ENCODE measurements at regions not wholly inside any gene's neighbourhood (a gene's known extent, or its start where the extent isn't known, plus 50 kb on each side); places are given as distances from the start of the nearest gene placed in this dataset.

DNA sequence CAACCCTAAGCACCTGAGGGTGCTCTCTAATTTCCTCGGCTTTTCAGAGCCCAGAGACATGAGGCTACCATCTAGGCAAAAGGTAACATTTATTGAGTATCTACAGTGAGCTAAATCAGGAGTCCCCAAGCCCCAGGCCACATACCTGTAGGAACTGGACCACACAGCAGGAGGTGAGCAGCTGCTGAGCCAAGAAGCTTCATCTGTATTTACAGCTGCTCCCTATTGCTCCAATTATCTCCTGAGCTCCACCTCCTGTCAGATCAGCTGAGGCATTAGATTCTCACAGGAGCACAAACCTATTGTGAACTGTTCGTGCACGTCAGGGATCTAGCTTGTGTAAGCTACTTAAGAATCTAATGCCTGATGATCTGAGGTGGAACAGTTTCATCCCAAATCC is 70.2 kb downstream of the RND3 start:
- peaks cover 6% of the 10 kb centered on the region for H3K9me3 Mint-ChIP-seq
- no peaks in the 10 kb centered on the region for H3K4me1 Mint-ChIP-seq
- H3K27me3 Mint-ChIP-seq = no peaks in the 10 kb centered on the region
- no peak overlapping the region for H3K4me3 Mint-ChIP-seq
- no peaks in the 10 kb centered on the region for H3K36me3 Mint-ChIP-seq
- no peak overlapping the region for H3K27ac Mint-ChIP-seq

GRCh38 chr2:150415022-150415421 is 72.4 kb downstream of the RND3 start:
- H3K27me3 Mint-ChIP-seq = no peaks in the 10 kb centered on the region
- H3K4me3 Mint-ChIP-seq = no peak overlapping the region
- H3K36me3 Mint-ChIP-seq = no peaks in the 10 kb centered on the region
- H3K4me1 Mint-ChIP-seq = no peaks in the 10 kb centered on the region
- H3K27ac Mint-ChIP-seq = no peak overlapping the region
- peaks cover 6% of the 10 kb centered on the region for H3K9me3 Mint-ChIP-seq

DNA sequence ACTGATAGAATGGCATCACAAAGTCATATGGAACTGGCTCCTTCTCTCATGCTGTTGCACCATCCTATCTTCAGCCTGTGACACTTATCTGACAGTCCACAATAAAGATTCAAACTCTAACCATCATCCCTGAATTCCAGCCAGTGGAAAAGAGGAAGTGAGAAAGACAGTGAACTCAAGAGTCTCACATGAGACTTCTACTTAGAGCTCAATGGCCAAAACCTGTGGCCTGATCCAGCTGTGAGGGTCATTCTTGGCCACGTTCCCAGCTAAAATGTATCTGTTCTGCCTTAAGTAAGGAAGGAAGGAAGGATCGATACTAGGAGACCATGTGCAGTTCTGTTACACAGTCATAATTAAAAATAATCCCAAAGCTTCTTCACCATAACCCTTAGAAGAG is 73.6 kb downstream of the RND3 start:
- Mint-ChIP-seq H3K9me3 (peaks cover 6% of the 10 kb centered on the region), H3K36me3 (no peaks in the 10 kb centered on the region), H3K27me3 (no peaks in the 10 kb centered on the region), H3K27ac (no peak overlapping the region), H3K4me3 (no peak overlapping the region), H3K4me1 (no peaks in the 10 kb centered on the region)

- Mint-ChIP-seq H3K9me3 (peaks cover 5% of the 10 kb centered on the region), H3K4me1 (no peaks in the 10 kb centered on the region), H3K4me3 (no peak overlapping the region), H3K36me3 (no peaks in the 10 kb centered on the region), H3K27ac (no peak overlapping the region), H3K27me3 (no peaks in the 10 kb centered on the region)
These were observed 74.1 kb downstream of the RND3 start for GRCh38 chr2:150413366-150413765.

DNA sequence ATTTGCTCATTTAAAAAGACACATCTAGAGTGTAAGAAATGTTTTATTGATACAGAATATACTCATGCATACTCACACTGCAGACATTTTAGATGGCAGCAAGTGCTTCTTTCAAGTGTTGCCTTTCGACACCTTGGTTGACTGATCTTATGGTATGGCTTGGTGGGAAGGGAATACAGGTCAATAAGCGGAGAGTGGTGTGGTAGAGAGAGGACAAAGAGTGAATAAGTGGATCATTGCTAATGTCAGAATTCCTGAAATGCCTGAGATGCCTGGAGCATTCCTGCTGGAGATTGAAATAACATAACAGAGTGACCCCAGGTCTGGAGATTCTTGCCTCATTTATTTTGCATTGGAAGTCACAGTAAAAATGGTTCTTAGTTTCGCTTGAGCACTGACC is 76.7 kb downstream of the RND3 start:
- H3K27me3 Mint-ChIP-seq = no peaks in the 10 kb centered on the region
- no peak overlapping the region for H3K4me3 Mint-ChIP-seq
- no peaks in the 10 kb centered on the region for H3K36me3 Mint-ChIP-seq
- no peak overlapping the region for H3K27ac Mint-ChIP-seq
- H3K4me1 Mint-ChIP-seq = no peaks in the 10 kb centered on the region
- no peaks in the 10 kb centered on the region for H3K9me3 Mint-ChIP-seq

DNA sequence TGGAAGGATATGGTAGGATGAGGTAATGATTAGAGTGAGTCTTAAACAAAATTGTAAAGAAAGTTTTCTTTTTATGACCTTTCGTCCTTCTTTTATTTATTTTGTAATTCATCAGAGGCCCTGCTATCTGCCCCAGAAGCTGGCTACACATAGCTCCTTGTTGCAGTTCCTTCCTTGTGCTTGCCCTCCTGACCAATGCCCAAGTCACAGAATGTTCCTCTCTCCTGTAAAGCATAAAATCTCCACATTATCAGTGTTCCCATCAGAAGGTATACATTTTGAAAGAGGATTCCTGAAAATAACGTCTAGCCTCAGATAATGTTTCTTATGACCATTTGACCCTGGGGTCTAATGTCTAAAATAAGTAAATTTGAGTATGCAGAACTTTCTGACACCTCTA is 78.3 kb downstream of the RND3 start:
- Mint-ChIP-seq H3K36me3 (no peaks in the 10 kb centered on the region), H3K4me1 (no peaks in the 10 kb centered on the region), H3K9me3 (no peaks in the 10 kb centered on the region), H3K4me3 (no peak overlapping the region), H3K27me3 (no peaks in the 10 kb centered on the region), H3K27ac (no peak overlapping the region)

DNA sequence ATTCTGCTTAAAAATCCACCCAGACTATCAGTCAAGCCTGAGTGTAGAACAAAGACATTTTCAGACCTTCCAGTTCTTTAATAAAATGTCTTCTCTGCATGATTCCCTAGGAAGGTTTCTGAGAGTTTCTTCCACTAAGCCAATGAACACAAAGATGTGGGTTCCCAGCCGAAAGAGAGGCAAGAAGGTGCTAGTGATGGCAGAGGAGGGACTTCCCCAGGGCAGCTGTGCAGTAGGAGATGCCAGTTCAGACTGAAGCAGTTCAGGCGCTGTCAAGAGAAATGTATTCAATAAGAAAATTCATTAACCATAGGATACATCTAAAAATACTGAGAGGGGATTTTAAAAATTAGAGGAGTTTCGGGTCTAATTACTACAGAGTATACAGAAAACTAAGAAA is 83.3 kb downstream of the RND3 start:
- Mint-ChIP-seq H3K36me3 (no peaks in the 10 kb centered on the region), H3K27me3 (no peaks in the 10 kb centered on the region), H3K4me3 (no peak overlapping the region), H3K4me1 (no peaks in the 10 kb centered on the region), H3K9me3 (no peaks in the 10 kb centered on the region), H3K27ac (no peak overlapping the region)

GRCh38 chr2:150403457-150403856 is 84.0 kb downstream of the RND3 start:
- Mint-ChIP-seq H3K4me3 (no peak overlapping the region), H3K9me3 (no peaks in the 10 kb centered on the region), H3K27me3 (no peaks in the 10 kb centered on the region), H3K4me1 (no peaks in the 10 kb centered on the region), H3K27ac (no peak overlapping the region), H3K36me3 (no peaks in the 10 kb centered on the region)

DNA sequence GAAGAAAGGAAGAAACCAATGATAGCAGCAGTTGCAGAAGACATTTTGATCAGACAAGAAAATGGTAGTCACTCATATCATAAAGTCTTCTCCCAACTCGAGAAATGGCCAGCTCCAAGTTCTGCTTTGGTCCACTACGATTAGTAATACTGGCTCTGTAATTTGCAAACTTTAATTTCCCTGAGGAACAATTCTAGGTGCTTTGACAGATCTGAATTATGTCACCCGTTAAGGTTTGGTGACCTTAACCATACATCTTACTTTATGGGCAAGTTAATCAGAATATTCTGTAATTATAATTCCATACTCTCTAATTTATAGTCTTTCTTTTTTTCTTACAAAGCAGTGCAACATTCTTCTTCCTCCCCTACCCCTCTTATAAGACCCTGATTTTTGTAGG is 84.5 kb downstream of the RND3 start:
- no peak overlapping the region for H3K4me3 Mint-ChIP-seq
- H3K4me1 Mint-ChIP-seq = no peaks in the 10 kb centered on the region

DNA sequence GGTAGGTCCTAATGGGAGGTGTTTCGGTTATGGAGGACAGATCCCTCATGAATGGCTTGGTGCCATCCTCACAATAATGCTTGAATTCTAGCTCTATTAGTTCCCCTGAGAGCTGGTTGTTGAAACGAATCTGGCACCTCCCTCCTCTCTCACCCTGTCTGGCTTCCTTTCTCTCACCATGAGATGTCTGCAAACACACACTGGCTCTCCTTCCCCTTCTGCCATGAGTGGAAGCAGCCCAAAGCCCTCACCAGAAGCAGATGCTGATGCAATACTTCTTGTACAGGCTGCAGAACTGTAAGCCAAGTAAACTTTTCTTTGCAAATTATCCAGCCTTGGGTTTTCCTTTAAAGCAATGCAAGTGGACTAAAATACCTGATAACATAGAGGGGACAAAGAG is 86.6 kb downstream of the RND3 start:
- H3K27ac Mint-ChIP-seq = no peak overlapping the region
- no peaks in the 10 kb centered on the region for H3K9me3 Mint-ChIP-seq
- no peak overlapping the region for H3K4me3 Mint-ChIP-seq
- no peaks in the 10 kb centered on the region for H3K27me3 Mint-ChIP-seq
- no peaks in the 10 kb centered on the region for H3K4me1 Mint-ChIP-seq
- H3K36me3 Mint-ChIP-seq = no peaks in the 10 kb centered on the region

More for the DNA sequence above, 84.5 kb downstream of the RND3 start:
- no peaks in the 10 kb centered on the region for H3K36me3 Mint-ChIP-seq
- no peaks in the 10 kb centered on the region for H3K27me3 Mint-ChIP-seq
- no peak overlapping the region for H3K27ac Mint-ChIP-seq
- no peaks in the 10 kb centered on the region for H3K9me3 Mint-ChIP-seq

DNA sequence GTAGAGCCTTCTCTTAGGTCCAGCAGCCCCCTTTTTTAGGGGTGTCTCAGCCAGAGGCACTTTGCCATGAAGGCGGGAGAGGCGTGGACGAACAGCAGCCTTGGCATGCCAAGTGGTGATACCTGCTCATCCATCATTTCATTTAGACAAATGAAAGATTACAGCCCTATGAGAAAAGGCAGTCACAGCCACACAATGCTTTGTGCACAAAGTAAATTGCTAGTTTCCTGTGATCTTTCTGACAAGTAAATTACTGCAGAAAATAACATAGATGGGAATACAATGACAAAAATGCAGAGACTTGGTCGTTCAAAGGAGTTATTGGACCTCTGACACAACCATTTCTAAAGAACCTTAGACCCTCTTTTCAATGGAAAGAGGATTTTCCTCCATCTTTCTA is 94.9 kb downstream of the RND3 start:
- Mint-ChIP-seq H3K36me3 (no peaks in the 10 kb centered on the region), H3K4me3 (no peak overlapping the region), H3K4me1 (no peaks in the 10 kb centered on the region), H3K9me3 (peaks cover 6% of the 10 kb centered on the region), H3K27ac (no peak overlapping the region), H3K27me3 (no peaks in the 10 kb centered on the region)

- Mint-ChIP-seq H3K4me3 (no peak overlapping the region), H3K4me1 (no peaks in the 10 kb centered on the region), H3K27me3 (no peaks in the 10 kb centered on the region), H3K27ac (peak overlapping the region; percentile 41), H3K9me3 (peaks cover 6% of the 10 kb centered on the region), H3K36me3 (no peaks in the 10 kb centered on the region)
These were observed 95.7 kb downstream of the RND3 start for GRCh38 chr2:150391779-150392178.

DNA sequence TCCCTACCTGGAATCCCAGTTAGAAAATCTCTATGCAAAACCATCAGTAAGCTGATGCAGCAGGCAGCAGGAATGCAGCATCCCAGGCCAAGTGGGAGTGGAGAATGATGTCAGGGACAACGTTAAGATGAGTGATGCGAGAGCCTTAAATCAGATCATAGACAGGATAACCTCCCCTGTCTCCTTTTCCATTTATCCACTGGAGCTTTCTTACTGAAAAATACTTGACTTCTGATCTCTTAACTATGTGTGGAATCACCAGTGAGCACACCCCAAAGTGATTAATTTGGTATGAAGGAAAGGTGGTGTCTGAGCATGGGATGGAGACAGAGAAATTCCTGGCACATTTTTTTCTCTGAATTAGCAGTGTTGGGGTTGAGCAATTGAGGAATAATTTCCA is 98.0 kb downstream of the RND3 start:
- Mint-ChIP-seq H3K4me1 (no peaks in the 10 kb centered on the region), H3K4me3 (no peak overlapping the region), H3K9me3 (peaks cover 6% of the 10 kb centered on the region), H3K27me3 (no peaks in the 10 kb centered on the region), H3K27ac (no peak overlapping the region), H3K36me3 (no peaks in the 10 kb centered on the region)

- Mint-ChIP-seq H3K4me1 (no peaks in the 10 kb centered on the region), H3K9me3 (peaks cover 14% of the 10 kb centered on the region), H3K27ac (no peak overlapping the region), H3K36me3 (no peaks in the 10 kb centered on the region), H3K4me3 (no peak overlapping the region), H3K27me3 (no peaks in the 10 kb centered on the region)
These were observed 99.2 kb downstream of the RND3 start for GRCh38 chr2:150388289-150388625.

DNA sequence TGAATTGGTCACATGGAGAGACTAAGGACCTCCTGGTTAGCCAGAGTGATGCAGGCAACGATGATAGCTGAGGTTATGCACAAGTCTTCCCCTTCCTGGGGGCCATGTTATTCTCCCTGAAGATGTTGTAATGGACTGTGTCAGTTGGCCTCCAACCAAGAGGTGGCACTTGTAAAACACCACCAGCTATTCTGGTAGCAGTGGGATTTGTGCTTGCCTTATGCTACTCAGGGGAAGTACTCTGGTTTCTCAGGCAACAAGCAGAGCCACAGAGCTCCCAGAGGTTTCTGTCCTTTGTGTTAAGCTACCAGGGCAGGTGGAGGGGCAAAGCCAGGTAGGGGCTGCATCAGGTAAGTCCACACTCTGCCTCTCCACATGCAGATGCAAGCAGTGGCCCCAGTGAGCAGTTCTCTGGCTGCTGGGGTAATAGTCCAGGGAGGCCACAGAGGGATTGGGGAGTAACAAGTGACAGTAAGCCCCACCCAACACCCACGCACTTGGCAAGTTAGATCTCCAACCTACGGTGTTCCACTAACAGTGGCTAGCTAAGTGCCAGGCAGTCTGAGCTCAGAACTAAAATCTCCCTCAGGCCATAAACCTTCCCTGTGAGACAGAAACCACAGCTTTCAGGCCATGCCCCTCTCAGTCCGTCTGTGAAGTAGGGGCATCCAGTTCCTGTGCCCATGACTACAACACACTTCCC is 99.7 kb downstream of the RND3 start:
- no peaks in the 10 kb centered on the region for H3K4me1 Mint-ChIP-seq
- H3K4me3 Mint-ChIP-seq = no peak overlapping the region
- H3K27ac Mint-ChIP-seq = no peak overlapping the region
- H3K36me3 Mint-ChIP-seq = no peaks in the 10 kb centered on the region
- H3K9me3 Mint-ChIP-seq = peaks cover 20% of the 10 kb centered on the region
- no peaks in the 10 kb centered on the region for H3K27me3 Mint-ChIP-seq

DNA sequence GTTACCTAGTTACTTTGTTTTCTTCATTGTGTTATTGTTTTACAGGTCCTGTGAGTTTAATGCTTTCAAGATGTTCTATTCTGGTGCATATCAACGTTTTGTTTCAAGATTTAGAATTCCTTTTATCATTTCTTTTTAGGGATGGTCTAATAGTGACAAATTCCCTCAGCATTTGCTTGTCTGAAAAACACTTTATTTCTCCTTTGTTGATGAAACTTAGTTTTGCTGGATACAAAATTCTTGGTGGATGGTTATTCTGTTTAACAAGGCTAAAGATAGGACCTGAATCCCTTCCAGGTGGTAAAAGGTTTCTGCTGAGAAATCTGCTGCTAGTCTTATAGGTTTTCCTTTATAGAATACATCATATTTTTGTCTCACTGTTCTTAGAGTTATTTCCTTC is 102.3 kb downstream of the RND3 start:
- H3K4me1 Mint-ChIP-seq = no peaks in the 10 kb centered on the region
- H3K27me3 Mint-ChIP-seq = no peaks in the 10 kb centered on the region
- H3K36me3 Mint-ChIP-seq = no peaks in the 10 kb centered on the region
- no peak overlapping the region for H3K27ac Mint-ChIP-seq
- no peak overlapping the region for H3K4me3 Mint-ChIP-seq
- H3K9me3 Mint-ChIP-seq = peaks cover 27% of the 10 kb centered on the region

GRCh38 chr2:150383587-150383986 is 103.9 kb downstream of the RND3 start:
- Mint-ChIP-seq H3K27me3 (no peaks in the 10 kb centered on the region), H3K27ac (no peak overlapping the region), H3K36me3 (no peaks in the 10 kb centered on the region), H3K4me1 (no peaks in the 10 kb centered on the region), H3K4me3 (no peak overlapping the region), H3K9me3 (peaks cover 21% of the 10 kb centered on the region)
